A549 (cell line): ENCODE measurements at regions not wholly inside any gene's neighbourhood (a gene's known extent, or its start where the extent isn't known, plus 50 kb on each side); places are given as distances from the start of the nearest gene placed in this dataset.

Experiments
- ATAC-seq, 2 experiments: fragments of 200-7000 bp in 1 of 2; fragments of >200 bp in 1 of 2; cut with Nextera tagmentation in 1 of 2; cut with Tn5 transposase in 1 of 2; 3 replicates each; pipeline versions ENCODE4 v1.8.0 to v1.9.1; 2018 to 2020; ENCODE audit warnings: mild to moderate bottlenecking in 1 of 2, moderate library complexity in 1 of 2
- CTCF ChIA-PET: fragments of 300-600 bp; sonication (Branson Sonifier 250); formaldehyde crosslinking; extraction: SDS; loops from one replicate; lab custom pipeline; 2021; ENCODE audit warnings: antibody characterized with exemption, inconsistent platforms; lab: Yijun Ruan, JAX
- POLR2A ChIA-PET: fragments of 350-600 bp; formaldehyde crosslinking; extraction: SDS; loops from one replicate; lab custom pipeline; 2021; ENCODE audit warnings: antibody characterized with exemption, inconsistent platforms; lab: Yijun Ruan, JAX
- DNase-seq, 2 experiments: peaks; one replicate each; pipeline versions ENCODE4 v3.0.0 to v3.0.0-alpha.2; 2011 to 2016; ENCODE audit warnings: low read depth in 1 of 2, low spot score in 1 of 2
- FAIRE-seq: peaks from 2 replicates; lab custom pipeline; 2011; peaks lifted over from hg19 to GRCh38; lab: Jason Lieb, UNC
- H3K27ac ChIP-seq, 2 experiments: fragments of >200 bp; sonication (Bioruptor Twin); formaldehyde crosslinking; 3 replicates each; pipeline ENCODE4 v1.5.1; 2016 to 2017
- H3K4me1 ChIP-seq: fragments of >200 bp; sonication (Bioruptor Twin); formaldehyde crosslinking; 3 replicates; pipeline ENCODE4 v1.6.1; 2016
- H3K4me2 ChIP-seq: fragments of >200 bp; sonication (Bioruptor Twin); formaldehyde crosslinking; 3 replicates; pipeline ENCODE4 v1.6.1; 2016
- H3K4me3 ChIP-seq: fragments of >200 bp; sonication (Bioruptor Twin); formaldehyde crosslinking; 3 replicates; pipeline ENCODE4 v1.5.1; 2016
- H3K9me3 ChIP-seq: fragments of >200 bp; sonication (Bioruptor Twin); formaldehyde crosslinking; 3 replicates; pipeline ENCODE4 v1.6.1; 2016
- BHLHE40 ChIP-seq: IDR thresholded peaks from 2 replicates; pipeline ENCODE4 v1.6.1; 2012; ENCODE audit warnings: low read depth, low read length, inconsistent platforms
- CBX2 ChIP-seq: fragments of 200-600 bp; sonication (generic); IDR thresholded peaks from 2 replicates; pipeline ENCODE4 v1.6.1; 2016; ENCODE audit warnings: low read depth, mild to moderate bottlenecking, borderline replicate concordance
- ESRRA ChIP-seq: fragments of 150-350 bp; IDR thresholded peaks from 2 replicates; pipeline ENCODE4 v1.6.1; 2014; ENCODE audit warnings: mild to moderate bottlenecking, low read length, borderline replicate concordance
- FOXS1 ChIP-seq: fragments of 250-450 bp; sonication (Bioruptor Pico); IDR thresholded peaks from 2 replicates; pipeline ENCODE4 v1.5.0; 2020; ENCODE audit warnings: mild to moderate bottlenecking, moderate library complexity
- GATA3 ChIP-seq: IDR thresholded peaks from 2 replicates; pipeline ENCODE4 v1.6.1; 2012; ENCODE audit warnings: borderline replicate concordance
- HEYL ChIP-seq: fragments of 250-450 bp; sonication (Bioruptor Pico); IDR thresholded peaks from 2 replicates; pipeline ENCODE4 v1.8.0; 2021; ENCODE audit warnings: mild to moderate bottlenecking, moderate library complexity
- HOXB13 ChIP-seq: fragments of 250-450 bp; sonication (Bioruptor Pico); IDR thresholded peaks from 2 replicates; pipeline ENCODE4 v1.5.0; 2020; ENCODE audit warnings: low read depth, mild to moderate bottlenecking, moderate library complexity
- JUN ChIP-seq, 2 experiments: fragments of >200 bp; sonication (Bioruptor Twin); formaldehyde crosslinking; IDR thresholded peaks; 2 replicates in 1 of 2; 3 replicates in 1 of 2; pipeline ENCODE4 v1.6.1; 2016 to 2017
- JUNB ChIP-seq: fragments of >200 bp; sonication (Bioruptor Twin); formaldehyde crosslinking; IDR thresholded peaks from 2 replicates; pipeline ENCODE4 v1.6.1; 2016
- KDM1A ChIP-seq: fragments of 200-600 bp; sonication (generic); IDR thresholded peaks from 2 replicates; pipeline ENCODE4 v1.6.1; 2016; ENCODE audit warnings: low read depth, mild to moderate bottlenecking
- KDM5A ChIP-seq: fragments of 200-600 bp; sonication (generic); IDR thresholded peaks from 2 replicates; pipeline ENCODE4 v1.6.1; 2016; ENCODE audit warnings: antibody characterized with exemption, mild to moderate bottlenecking
- MAX ChIP-seq: IDR thresholded peaks from 2 replicates; pipeline ENCODE4 v1.6.1; 2012
- MAZ ChIP-seq: fragments of 150-350 bp; IDR thresholded peaks from 2 replicates; pipeline ENCODE4 v1.6.1; 2014; ENCODE audit warnings: antibody characterized with exemption, low read depth, low read length, borderline replicate concordance
- MYC ChIP-seq: IDR thresholded peaks from 2 replicates; pipeline ENCODE4 v1.6.1; 2012; ENCODE audit warnings: mild to moderate bottlenecking, inconsistent platforms, low read length, improper control_type of control experiment, borderline replicate concordance
- REST ChIP-seq: fragments of 200-600 bp; sonication (generic); IDR thresholded peaks from 2 replicates; pipeline ENCODE4 v1.6.1; 2016; ENCODE audit warnings: antibody characterized with exemption, mild to moderate bottlenecking, moderate library complexity
- SMC3 ChIP-seq: fragments of >200 bp; sonication (Bioruptor Twin); formaldehyde crosslinking; IDR thresholded peaks from 3 replicates; pipeline ENCODE4 v1.6.1; 2018; ENCODE audit warnings: inconsistent platforms
- SREBF2 ChIP-seq: fragments of 450-650 bp; IDR thresholded peaks from 2 replicates; pipeline ENCODE4 v1.6.1; 2014; ENCODE audit warnings: mild to moderate bottlenecking, moderate library complexity
- USF2 ChIP-seq: fragments of 450-650 bp; IDR thresholded peaks from 2 replicates; pipeline ENCODE4 v1.6.1; 2014; ENCODE audit warnings: antibody characterized with exemption
- ZNF302 ChIP-seq: fragments of 250-450 bp; sonication (Bioruptor Pico); IDR thresholded peaks from 2 replicates; pipeline ENCODE4 v1.9.0; 2021; ENCODE audit warnings: inconsistent platforms, mild to moderate bottlenecking, moderate library complexity
- ZSCAN20 ChIP-seq: fragments of 250-450 bp; sonication (Bioruptor Pico); IDR thresholded peaks from 2 replicates; pipeline ENCODE4 v1.8.0; 2022; ENCODE audit warnings: mild to moderate bottlenecking, moderate library complexity
- WGBS: methylation state at CpG from one replicate; pipeline ENCODE4 v1.1.6; 2017; ENCODE audit errors: missing lambda C conversion rate; 5-methylcytosine and 5-hydroxymethylcytosine counted together

GRCh38 chr2:105538840-105539239 is 140.0 kb upstream of the FHL2 start (continued):
- TF ChIP-seq KDM1A (no peak), ZNF302 (CRISPR knock-in tag) (no peak), ESRRA (no peak)

- FAIRE-seq, result no peak
- no peak for ATAC-seq
- H3K9me3 ChIP-seq, result no peaks in the 10 kb centered on the region
- no peaks in the 10 kb centered on the region for H3K4me1 ChIP-seq
- H3K4me2 ChIP-seq, result no peak overlapping the region
- ChIA-PET CTCF (interaction anchor here (0.9 to 1.1 kb wide), 2 partner anchors 16 to 193 kb away, joined by 4 to 6 read pairs; no protein-coding TSS in a partner anchor), POLR2A (no interaction called here)
- no peak for TF ChIP-seq HOXB13 (CRISPR knock-in tag)
- TF ChIP-seq REST, result no peak
- TF ChIP-seq HEYL (CRISPR knock-in tag), result no peak
- TF ChIP-seq ESRRA, result no peak
- no peak for TF ChIP-seq MAZ
- TF ChIP-seq FOXS1 (CRISPR knock-in tag), result no peak
- TF ChIP-seq MAX, result no peak
- no peak for TF ChIP-seq USF2
- no peak for TF ChIP-seq CBX2
- no peak for TF ChIP-seq JUNB
- TF ChIP-seq GATA3, result no peak
- TF ChIP-seq SMC3, result no peak
- no peak for DNase-seq
- WGBS, result 12% methylated on average over 4 of the region's 4 CpGs
- H3K4me3 ChIP-seq, result no peak overlapping the region
- no peak overlapping the region for H3K27ac ChIP-seq
Observed at GRCh38 chr2:105537920-105538319, 139.1 kb upstream of the FHL2 start.

- DNase-seq (no peak), ATAC-seq (peak in 1 of 2 experiments; percentile 22; a peak in 1 of 6 replicates), FAIRE-seq (no peak)
- ChIA-PET POLR2A (no interaction called here), CTCF (interaction anchor here (0.9 to 1.8 kb wide), 3 partner anchors 17 to 192 kb away, joined by 3 to 4 read pairs (median 4); no protein-coding TSS in a partner anchor)
- Histone ChIP-seq H3K27ac (no peak overlapping the region), H3K4me2 (no peak overlapping the region), H3K4me3 (no peak overlapping the region), H3K4me1 (no peaks in the 10 kb centered on the region), H3K9me3 (no peaks in the 10 kb centered on the region)
- no peak for TF ChIP-seq ZSCAN20 (CRISPR knock-in tag)
- no peak for TF ChIP-seq SREBF2
- TF ChIP-seq ESRRA, result no peak
- TF ChIP-seq KDM5A, result no peak
- no peak for TF ChIP-seq MYC
- TF ChIP-seq KDM1A, result no peak
- TF ChIP-seq JUN (IDR thresholded peaks at IDR 0.05), result no peak
- TF ChIP-seq BHLHE40, result no peak
- WGBS, result 34% methylated on average over 7 of the region's 7 CpGs
Observed at GRCh38 chr2:105537466-105537865, 138.6 kb upstream of the FHL2 start.
